ENCODE measurements at regions not wholly inside any gene's neighbourhood (a gene's known extent, or its start where the extent isn't known, plus 50 kb on each side); places are given as distances from the start of the nearest gene placed in this dataset.
"Not testable (repeated sequence)": the region's sequence is repeated elsewhere in the genome, so short reads cannot be mapped to it uniquely, and the experiment has no call there.

GRCh38 chr6:94785514-94785913, 791.8 kb upstream of the MANEA start:
- Histone ChIP-seq H3K27ac (peak overlapping the region; percentile 20), H3K4me3 (no peak overlapping the region), H3K36me3 (replicated peaks; ENCODE audit: insufficient read depth, low read depth) (no peaks in the 10 kb centered on the region), H3K4me1 (ENCODE audit: insufficient read depth) (no peaks in the 10 kb centered on the region), H3K9me3 (ENCODE audit: low read depth) (no peaks in the 10 kb centered on the region), H2AFZ (peak overlapping the region; percentile 36), H3K27me3 (no peaks in the 10 kb centered on the region), H4K20me1 (ENCODE audit: insufficient read depth, poor library complexity, severe bottlenecking) (no peaks in the 10 kb centered on the region), H3K9me2 (replicated peaks; ENCODE audit: insufficient read depth) (no peaks in the 10 kb centered on the region), H3K79me2 (no peaks in the 10 kb centered on the region), H3K4me2 (no peak overlapping the region)
- no peak for DNase-seq (ENCODE audit: low spot score)
- 84% methylated on average over 4 of the region's 4 CpGs for WGBS (ENCODE audit: low lambda C conversion rate, missing lambda C conversion rate)
- TF ChIP-seq EZH2 (IDR thresholded peaks at IDR 0.05; ENCODE audit: borderline replicate concordance) (no peak), EZH2phosphoT487 (IDR thresholded peaks at IDR 0.05; ENCODE audit: low read depth, severe bottlenecking, unreplicated experiment) (no peak), CTCF (IDR thresholded peaks at IDR 0.05; ENCODE audit: poor library complexity) (no peak)

- not testable (repeated sequence) for H3K27me3 ChIP-seq; H3K4me2 ChIP-seq; H3K79me2 ChIP-seq; H3K4me3 ChIP-seq; H3K36me3 ChIP-seq (replicated peaks; ENCODE audit: insufficient read depth, low read depth); H3K9me3 ChIP-seq (ENCODE audit: low read depth); H3K9me2 ChIP-seq (replicated peaks; ENCODE audit: insufficient read depth); H4K20me1 ChIP-seq (ENCODE audit: insufficient read depth, poor library complexity, severe bottlenecking); H3K4me1 ChIP-seq (ENCODE audit: insufficient read depth)
- peak; percentile 68 for DNase-seq (ENCODE audit: low spot score)
- WGBS (ENCODE audit: low lambda C conversion rate, missing lambda C conversion rate) = 63% methylated on average over 2 of the region's 2 CpGs
- Histone ChIP-seq H3K27ac (peak overlapping the region; percentile 20), H2AFZ (peak overlapping the region; percentile 36)
Measured at GRCh38 chr6:94785081-94785480, 792.3 kb upstream of the MANEA start.

- Histone ChIP-seq H4K20me1 (ENCODE audit: insufficient read depth, poor library complexity, severe bottlenecking) (no peaks in the 10 kb centered on the region), H3K27ac (no peak overlapping the region), H2AFZ (no peak overlapping the region), H3K9me2 (replicated peaks; ENCODE audit: insufficient read depth) (no peaks in the 10 kb centered on the region), H3K4me1 (ENCODE audit: insufficient read depth) (no peaks in the 10 kb centered on the region), H3K4me2 (no peak overlapping the region), H3K4me3 (no peak overlapping the region), H3K79me2 (no peaks in the 10 kb centered on the region), H3K27me3 (no peaks in the 10 kb centered on the region), H3K9me3 (ENCODE audit: low read depth) (no peaks in the 10 kb centered on the region), H3K36me3 (replicated peaks; ENCODE audit: insufficient read depth, low read depth) (no peaks in the 10 kb centered on the region)
- 88% methylated on average over 1 of the region's 1 CpG for WGBS (ENCODE audit: low lambda C conversion rate, missing lambda C conversion rate)
- no peak for DNase-seq (ENCODE audit: low spot score)
- TF ChIP-seq EZH2 (IDR thresholded peaks at IDR 0.05; ENCODE audit: borderline replicate concordance) (no peak), EZH2phosphoT487 (IDR thresholded peaks at IDR 0.05; ENCODE audit: low read depth, severe bottlenecking, unreplicated experiment) (no peak), CTCF (IDR thresholded peaks at IDR 0.05; ENCODE audit: poor library complexity) (no peak)
Measured at GRCh38 chr6:94769197-94769596, 808.1 kb upstream of the MANEA start.

- Histone ChIP-seq H2AFZ (no peak overlapping the region), H3K27ac (no peak overlapping the region), H4K20me1 (ENCODE audit: insufficient read depth, poor library complexity, severe bottlenecking) (no peaks in the 10 kb centered on the region), H3K9me2 (replicated peaks; ENCODE audit: insufficient read depth) (no peaks in the 10 kb centered on the region), H3K79me2 (no peaks in the 10 kb centered on the region), H3K4me1 (ENCODE audit: insufficient read depth) (no peaks in the 10 kb centered on the region), H3K27me3 (no peaks in the 10 kb centered on the region), H3K4me2 (no peak overlapping the region), H3K9me3 (ENCODE audit: low read depth) (no peaks in the 10 kb centered on the region), H3K4me3 (no peak overlapping the region), H3K36me3 (replicated peaks; ENCODE audit: insufficient read depth, low read depth) (no peaks in the 10 kb centered on the region)
- no peak for TF ChIP-seq EZH2phosphoT487 (IDR thresholded peaks at IDR 0.05; ENCODE audit: low read depth, severe bottlenecking, unreplicated experiment)
- no peak for TF ChIP-seq EZH2 (IDR thresholded peaks at IDR 0.05; ENCODE audit: borderline replicate concordance)
- TF ChIP-seq CTCF (IDR thresholded peaks at IDR 0.05; ENCODE audit: poor library complexity) = no peak
- no peak for DNase-seq (ENCODE audit: low spot score)
- WGBS (ENCODE audit: low lambda C conversion rate, missing lambda C conversion rate) = 85% methylated on average over 3 of the region's 3 CpGs
Measured at GRCh38 chr6:94751641-94752329, 825.5 kb upstream of the MANEA start.
